GM18858 (cell line): ENCODE measurements at regions not wholly inside any gene's neighbourhood (a gene's known extent, or its start where the extent isn't known, plus 50 kb on each side); places are given as distances from the start of the nearest gene placed in this dataset.
"Not testable (repeated sequence)": the region's sequence is repeated elsewhere in the genome, so short reads cannot be mapped to it uniquely, and the experiment has no call there.

Experiments used
- ATAC-seq: cut with Tn5 transposase; IDR thresholded peaks from one replicate; pipeline ENCODE4 v1.9.1; 2021; ENCODE audit not compliant: unreplicated experiment

DNA sequence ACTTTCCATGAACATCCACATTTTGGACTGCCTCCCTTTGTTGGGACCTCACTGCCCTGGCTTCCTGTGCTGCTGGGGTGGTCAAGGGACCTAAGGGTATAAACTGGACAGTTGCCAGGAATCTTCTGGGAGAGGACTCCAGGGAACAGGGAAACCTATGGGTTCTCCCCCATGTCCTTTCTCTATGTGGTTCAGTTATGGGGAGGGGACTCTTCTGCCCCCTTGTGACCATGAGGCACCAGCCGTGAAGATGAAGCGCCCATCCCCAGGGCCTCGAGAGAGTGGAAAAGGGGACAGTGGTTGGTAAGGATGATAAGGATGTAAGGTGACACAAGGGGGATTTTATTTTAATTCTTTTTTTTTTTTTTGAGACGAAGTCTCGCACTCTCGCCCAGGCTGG is 177.0 kb upstream of the TMEM132C start:
- no peak for ATAC-seq

GRCh38 chr12:128091101-128091720 is 175.8 kb upstream of the TMEM132C start:
- ATAC-seq, result no peak

DNA sequence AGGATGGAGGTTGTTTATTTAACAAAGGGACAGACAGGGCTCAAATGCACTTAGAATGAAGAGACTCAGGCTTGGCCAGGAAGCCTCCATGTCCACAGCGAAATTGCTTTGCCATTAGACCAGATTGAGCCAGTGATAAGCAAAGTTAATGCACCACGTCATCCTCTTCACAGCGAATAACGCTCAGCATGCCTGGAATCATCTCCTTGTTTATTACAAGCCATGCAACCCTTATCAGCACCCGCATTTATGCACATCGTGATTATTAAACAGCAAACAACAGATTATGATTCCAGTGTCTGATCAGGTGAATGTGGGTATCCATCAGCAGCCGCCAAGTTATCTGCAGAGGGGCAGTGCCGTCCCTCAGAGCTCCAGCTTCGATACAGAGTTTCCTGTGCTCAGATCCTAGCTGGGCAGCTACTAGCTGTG is 175.0 kb upstream of the TMEM132C start:
- no peak for ATAC-seq

DNA sequence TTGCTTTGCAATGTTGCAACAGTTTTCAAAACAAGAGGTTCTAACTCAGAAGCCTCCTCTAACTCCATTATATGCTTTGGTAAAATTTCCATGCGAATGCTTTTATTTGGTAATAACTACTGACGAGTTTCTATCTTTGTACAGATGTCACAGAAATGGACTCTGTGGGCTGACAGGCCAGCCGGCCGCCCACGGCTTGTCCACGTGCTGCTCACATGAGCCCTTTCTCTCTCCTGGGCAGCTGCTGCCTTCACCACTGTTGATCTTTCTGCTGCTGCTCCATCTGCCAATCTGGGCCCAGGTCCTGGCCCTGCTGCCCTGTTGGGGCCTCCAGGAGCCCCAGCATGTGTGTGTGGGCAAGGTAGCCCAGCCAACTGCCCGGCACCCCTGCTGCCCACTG is 168.2 kb upstream of the TMEM132C start:
- no peak for ATAC-seq

- ATAC-seq, result no peak
These were observed 163.8 kb upstream of the TMEM132C start for GRCh38 chr12:128103152-128103551.

GRCh38 chr12:128109236-128109635 is 157.7 kb upstream of the TMEM132C start:
- ATAC-seq, result no peak

DNA sequence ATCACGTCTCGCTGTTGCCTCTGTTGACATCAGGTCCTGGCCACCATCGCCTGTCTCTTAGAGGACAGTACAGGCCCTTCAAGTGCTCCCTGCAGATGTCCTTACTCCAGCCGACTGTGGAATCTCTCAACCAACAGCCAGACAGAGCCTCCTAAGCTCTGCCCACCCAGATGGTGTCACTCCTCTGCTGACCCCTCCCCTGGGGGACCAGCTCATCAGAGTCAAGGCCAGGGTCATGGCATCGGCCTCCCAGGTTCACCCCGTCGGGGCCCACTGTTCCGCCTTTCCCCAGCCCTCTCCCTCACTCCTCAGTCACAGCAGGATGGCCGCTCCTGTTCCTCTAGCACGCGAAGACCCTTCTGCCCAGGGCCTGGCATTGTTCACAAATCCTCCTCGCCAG is 157.3 kb upstream of the TMEM132C start:
- ATAC-seq, result no peak

DNA sequence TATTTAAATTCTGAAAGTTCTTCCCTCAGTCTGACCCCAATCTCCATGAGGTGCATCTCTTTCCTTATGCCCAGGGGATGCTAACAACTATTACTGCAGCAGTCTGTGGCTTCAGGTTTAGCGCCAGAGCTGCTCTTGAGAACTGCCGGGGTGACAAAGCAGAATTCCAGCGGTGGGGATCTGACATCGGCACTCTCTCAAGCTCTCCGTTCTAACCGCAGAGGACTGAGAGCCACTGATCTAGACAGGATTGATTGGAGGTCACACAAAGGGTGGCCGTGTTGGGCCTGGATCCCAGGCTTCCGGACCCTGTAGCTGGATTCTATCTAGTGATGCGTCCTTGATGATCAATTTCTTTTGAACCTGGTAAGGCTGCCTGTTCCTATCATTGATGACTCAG is 155.6 kb upstream of the TMEM132C start:
- ATAC-seq, result no peak

DNA sequence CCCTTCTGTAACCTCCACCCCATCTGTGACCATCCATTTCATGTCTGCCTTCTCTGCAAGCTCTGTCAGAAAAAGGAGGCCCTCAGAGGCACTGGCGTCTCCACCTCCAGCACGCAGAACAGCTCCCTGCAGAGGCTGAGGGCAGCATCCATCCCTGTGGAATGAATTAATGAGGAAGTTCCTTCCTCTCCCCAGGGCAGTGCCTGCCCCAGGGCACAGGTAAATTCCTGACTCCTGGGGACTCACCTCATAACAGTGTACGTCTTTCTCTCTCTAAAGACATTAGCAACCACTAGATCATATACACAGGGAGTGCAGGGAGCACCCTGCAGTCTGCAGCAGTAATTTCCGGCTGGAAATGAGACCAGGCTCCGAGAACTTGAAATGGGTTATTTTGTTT is 155.0 kb upstream of the TMEM132C start:
- no peak for ATAC-seq

- ATAC-seq, result not testable (repeated sequence)
These were observed 153.7 kb upstream of the TMEM132C start for GRCh38 chr12:128113250-128113649.

DNA sequence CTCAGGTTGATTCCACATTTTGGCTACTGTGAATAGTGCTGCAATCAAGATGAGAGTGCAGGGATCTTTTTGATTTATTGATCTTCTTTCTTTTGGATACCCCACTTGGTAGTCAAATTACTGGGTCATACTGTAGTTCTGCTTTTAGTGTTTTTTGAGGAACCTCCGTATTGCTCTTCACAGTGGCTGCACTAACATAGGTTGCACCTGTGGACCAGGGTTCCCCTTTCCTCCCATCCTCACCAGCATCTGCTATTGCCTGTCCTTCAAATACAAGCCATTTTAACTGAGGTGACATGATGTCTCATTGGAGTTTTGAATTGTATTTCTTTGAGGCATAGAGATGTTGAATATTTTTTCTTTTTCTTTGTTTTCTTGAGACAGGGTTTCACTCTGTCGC is 152.5 kb upstream of the TMEM132C start:
- no peak for ATAC-seq

GRCh38 chr12:128116537-128116936 is 150.4 kb upstream of the TMEM132C start:
- ATAC-seq, result no peak

DNA sequence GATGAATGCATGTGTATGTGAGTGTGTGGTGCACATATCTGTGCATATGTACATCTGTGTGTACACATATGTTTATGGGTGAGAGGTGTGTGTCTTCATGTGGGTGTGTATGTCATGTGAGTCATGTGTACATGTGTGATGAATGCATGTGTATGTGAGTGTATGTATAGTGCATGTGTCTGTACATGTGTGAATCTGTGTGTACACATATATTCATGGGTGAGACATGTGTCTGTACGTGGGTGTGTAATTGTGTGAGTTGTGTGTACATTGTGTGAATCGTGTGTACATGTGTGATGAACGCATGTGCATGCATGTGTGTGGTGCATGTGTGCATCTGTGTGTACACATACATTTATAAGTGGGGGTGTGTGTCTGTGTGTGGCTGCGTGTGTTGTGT is 146.9 kb upstream of the TMEM132C start:
- ATAC-seq, result no peak

DNA sequence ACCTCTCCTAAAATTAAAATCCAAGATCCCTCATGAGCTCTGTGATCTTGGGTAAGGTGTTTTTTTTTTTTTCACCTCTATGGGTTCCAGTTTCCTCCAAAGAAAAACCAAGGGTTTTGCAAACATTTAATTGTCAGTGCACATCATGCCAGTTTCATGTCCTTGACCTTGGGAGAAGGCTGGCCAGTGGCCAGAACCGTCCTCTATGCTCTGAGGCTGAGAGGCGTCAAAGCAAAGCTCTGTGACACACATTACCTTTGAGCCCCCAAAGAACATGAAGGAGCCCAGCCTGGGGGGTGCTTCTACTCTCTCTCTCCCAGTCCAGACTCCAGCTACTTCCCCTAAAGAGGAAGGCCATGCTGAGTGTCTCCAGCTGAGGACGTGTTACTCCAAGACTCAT is 145.5 kb upstream of the TMEM132C start:
- ATAC-seq, result no peak

DNA sequence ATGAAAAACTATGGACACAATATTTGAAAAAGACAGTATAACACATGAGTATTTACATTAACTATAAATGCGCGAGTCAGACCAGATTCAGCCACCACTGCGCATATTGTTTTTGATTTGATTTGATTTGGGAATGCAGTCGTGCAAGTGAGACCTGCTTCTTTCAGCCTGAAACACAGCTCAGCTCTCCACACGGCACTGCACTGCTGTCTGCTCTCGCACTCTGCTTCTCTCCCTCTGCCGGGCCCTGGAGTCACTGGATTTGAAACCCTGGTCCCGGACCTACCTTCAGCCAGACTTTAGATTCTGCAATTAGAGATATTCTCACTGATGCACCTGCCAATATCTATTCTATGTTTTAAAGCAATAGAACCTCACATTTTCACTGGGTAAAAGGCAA is 143.9 kb upstream of the TMEM132C start:
- ATAC-seq, result no peak

GRCh38 chr12:128131955-128132354 is 135.0 kb upstream of the TMEM132C start:
- ATAC-seq, result no peak

DNA sequence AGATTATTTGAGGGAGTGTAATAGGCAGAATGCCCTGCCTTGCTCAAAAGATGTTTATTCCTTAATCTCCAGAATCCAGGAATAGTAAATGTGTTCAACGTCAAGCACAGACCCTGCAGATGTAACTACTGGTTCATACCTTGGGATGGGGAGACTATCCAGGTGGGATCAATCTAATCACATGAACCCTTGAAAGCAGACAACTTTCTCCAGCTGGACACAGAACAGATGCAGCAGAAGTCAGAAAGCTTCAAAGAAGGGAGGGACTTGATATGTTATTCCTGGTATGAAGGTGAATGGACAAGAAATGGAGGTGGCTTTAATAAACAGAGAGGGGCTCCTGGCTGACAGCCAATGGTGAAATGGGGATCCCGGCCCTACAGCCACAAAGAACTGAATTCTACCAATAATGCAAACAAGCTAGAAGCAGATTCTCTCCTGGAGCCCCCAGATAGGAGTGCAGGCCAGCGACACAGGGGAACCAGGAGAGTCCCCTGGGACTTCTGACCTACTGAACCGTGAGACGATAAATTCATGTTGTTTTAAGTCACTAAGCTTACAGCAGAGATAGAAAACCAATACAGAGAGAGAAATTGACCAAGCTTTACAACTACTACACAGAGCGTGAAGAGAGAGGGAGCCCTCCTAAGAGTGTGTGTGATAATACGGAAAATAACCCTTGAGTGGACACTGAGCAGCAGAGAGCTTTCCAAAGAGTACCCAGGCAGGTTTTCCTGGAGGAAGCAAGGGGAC is 133.5 kb upstream of the TMEM132C start:
- no peak for ATAC-seq

DNA sequence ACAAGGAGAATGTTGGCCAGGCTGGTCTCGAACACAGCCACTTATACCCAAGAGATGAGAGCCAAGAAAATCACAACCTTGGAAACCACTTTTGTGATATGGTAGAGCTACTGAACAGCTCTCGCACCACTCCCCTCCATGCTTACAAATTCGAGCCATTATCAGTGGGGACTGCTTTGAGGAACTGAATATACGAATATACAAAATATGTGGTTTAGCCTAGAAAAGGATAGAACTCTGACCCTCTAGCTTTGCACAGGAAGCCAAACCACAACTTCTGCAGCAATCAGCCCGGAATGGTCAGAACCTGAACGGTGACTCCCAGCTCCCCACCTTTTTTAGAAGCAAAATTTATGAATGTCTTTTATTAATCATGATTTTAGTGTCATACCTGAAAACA is 129.8 kb upstream of the TMEM132C start:
- ATAC-seq, result no peak

GRCh38 chr12:128138125-128138524 is 128.8 kb upstream of the TMEM132C start:
- ATAC-seq, result no peak

- ATAC-seq, result no peak
These were observed 126.4 kb upstream of the TMEM132C start for GRCh38 chr12:128140551-128140950.

GRCh38 chr12:128150961-128151360 is 116.0 kb upstream of the TMEM132C start:
- ATAC-seq, result no peak

DNA sequence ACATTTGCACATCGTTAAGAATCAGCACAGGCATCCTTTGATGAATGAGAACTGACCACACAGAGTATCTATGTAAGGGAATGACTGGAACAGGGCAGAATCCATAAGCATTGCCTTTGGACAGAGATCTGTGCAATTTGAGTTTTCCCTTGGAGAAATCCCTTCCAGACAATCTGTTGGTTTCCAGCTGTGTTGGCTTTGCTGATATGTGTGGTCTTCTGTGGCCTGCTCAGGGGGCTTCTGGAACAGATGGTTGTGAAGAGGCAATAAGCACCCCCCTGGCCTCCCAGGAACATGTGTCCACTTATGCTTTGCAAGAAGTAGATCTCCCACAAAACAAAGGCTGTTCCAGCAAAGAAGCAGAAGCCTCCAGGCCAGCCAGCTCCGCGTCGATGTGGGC is 111.4 kb upstream of the TMEM132C start:
- ATAC-seq, result no peak

GRCh38 chr12:128163086-128163485 is 103.9 kb upstream of the TMEM132C start:
- no peak for ATAC-seq
